ENCODE measurements at regions not wholly inside any gene's neighbourhood (a gene's known extent, or its start where the extent isn't known, plus 50 kb on each side); places are given as distances from the start of the nearest gene placed in this dataset.

DNA sequence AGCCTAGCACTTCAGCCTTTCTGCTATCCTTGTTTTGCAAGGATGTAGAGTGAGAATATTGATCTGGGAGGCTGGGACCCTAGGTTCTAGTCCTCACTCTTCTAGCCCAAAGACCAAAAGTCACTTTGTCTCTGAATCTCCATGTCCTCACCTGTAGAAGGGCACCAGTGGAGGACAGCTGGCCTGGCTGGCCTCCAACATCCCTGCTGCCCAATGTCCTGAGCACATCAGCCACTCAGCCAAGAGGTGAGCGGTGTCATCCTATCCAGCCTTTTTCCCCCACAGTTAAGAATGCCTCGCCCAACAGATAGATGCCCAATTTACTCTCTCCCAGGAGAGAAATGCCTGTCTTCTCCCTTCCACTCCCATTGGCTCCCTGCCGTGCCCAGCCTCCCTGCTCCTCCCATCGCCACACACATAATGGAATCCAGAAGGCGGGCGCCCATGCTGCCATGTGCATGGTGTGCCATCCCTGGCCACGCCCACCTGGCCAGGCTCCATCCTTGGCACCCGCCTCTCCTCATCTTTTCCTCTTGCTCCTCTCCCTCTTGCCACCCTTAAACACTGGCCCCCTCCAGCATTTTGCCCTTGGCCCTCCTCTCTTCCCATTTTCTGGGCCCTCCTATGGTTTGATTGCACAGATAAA is 157.3 kb upstream of the SDK2 start (continued):
- TF ChIP-seq RAD21 (IDR thresholded peaks at IDR 0.05 in 1 of 2, conservative IDR thresholded peaks at IDR 0.05 in 1 of 2; ENCODE audit: low read depth in 2 of 2, low read length in 2 of 2) (no peak), ZNF274 (IDR thresholded peaks at IDR 0.05; ENCODE audit: borderline replicate concordance, extremely low read depth, low read length) (no peak), SUZ12 (IDR thresholded peaks at IDR 0.05; ENCODE audit: low read length) (no peak), GTF2F1 (IDR thresholded peaks at IDR 0.05; ENCODE audit: borderline replicate concordance, low read depth, low read length) (no peak)
